ENCODE measurements at regions not wholly inside any gene's neighbourhood (a gene's known extent, or its start where the extent isn't known, plus 50 kb on each side); places are given as distances from the start of the nearest gene placed in this dataset.

GRCh38 chr3:195007766-195008165 lies 263.2 kb downstream of the XXYLT1 start:
- DNase-seq: no peak
- H4K91ac ChIP-seq (ENCODE audit: insufficient read depth, low read depth, low read length): no peak overlapping the region
- no peak overlapping the region for H2BK20ac ChIP-seq (ENCODE audit: low read depth, low read length)
- no peak overlapping the region for H3K14ac ChIP-seq (replicated peaks; ENCODE audit: low read depth, low read length)
- no peak overlapping the region for H2AFZ ChIP-seq (replicated peaks; ENCODE audit: low read length, poor library complexity)
- H3K4me1 ChIP-seq (ENCODE audit: control insufficient read depth, insufficient read depth, low read length): peaks cover 2% of the 10 kb centered on the region; the same call in 1 of the 2 replicates
- no peak overlapping the region for H3K27ac ChIP-seq (ENCODE audit: insufficient read depth, low read length)
- TF ChIP-seq CEBPB (IDR thresholded peaks at IDR 0.05; ENCODE audit: low read depth, low read length) (peak; percentile 61), MXI1 (IDR thresholded peaks at IDR 0.05; ENCODE audit: borderline replicate concordance, low read depth, low read length) (no peak)
- intact Hi-C loops (cut with micrococcal nuclease): no loop called here
- H3K4me2 ChIP-seq (ENCODE audit: low read depth, low read length): no peak overlapping the region
- dilution Hi-C loops (cut with HindIII; ENCODE audit: low sequenced_read_pairs, unreplicated experiment): no loop called here
- no peak for ATAC-seq (ENCODE audit: low read depth)
- in situ Hi-C loops (cut with MboI; ENCODE audit: low sequenced_read_pairs): no loop called here
- no CpG with 5 or more reads among the region's 4 CpGs for WGBS, 2 experiments (ENCODE audit: extremely low coverage in 2 of 2, insufficient read length in 1 of 2)
- H3K9me1 ChIP-seq (ENCODE audit: insufficient read depth, low read length): no peaks in the 10 kb centered on the region
- no peaks in the 10 kb centered on the region for H3K79me1 ChIP-seq (ENCODE audit: low read depth in 1 of 2, low read length in 2 of 2)
- H4K5ac ChIP-seq (ENCODE audit: low read depth, low read length): no peak overlapping the region
- no peak overlapping the region for H3K4me3 ChIP-seq (ENCODE audit: insufficient read depth, low read depth, low read length)
- no peak overlapping the region for H2BK15ac ChIP-seq (ENCODE audit: low read depth, low read length)
- no peak overlapping the region for H2AK9ac ChIP-seq (replicated peaks; ENCODE audit: low read depth, low read length, poor library complexity)
- no peak overlapping the region for H3K56ac ChIP-seq (ENCODE audit: extremely low read depth, insufficient read depth, low read length)
- no peak overlapping the region for H3K18ac ChIP-seq (ENCODE audit: low read depth, low read length)
- H4K8ac ChIP-seq (ENCODE audit: low read depth in 2 of 2, low read length in 2 of 2): no peak overlapping the region
- no peak overlapping the region for H2BK120ac ChIP-seq (ENCODE audit: low read depth, low read length)
- ChIA-PET CTCF (no interaction called here), POLR2A (ENCODE audit: unreplicated experiment) (no interaction called here)
- H3K9ac ChIP-seq (ENCODE audit: low read depth, low read length): no peak overlapping the region
- H3K4ac ChIP-seq (ENCODE audit: low read depth, low read length): no peak overlapping the region
- no TSS peak for BruUV-seq (replicated peaks)
- H2BK5ac ChIP-seq (ENCODE audit: low read depth, low read length, poor library complexity, severe bottlenecking): no peak overlapping the region
- no peaks in the 10 kb centered on the region for H4K20me1 ChIP-seq (ENCODE audit: insufficient read depth, low read length)
- no peaks in the 10 kb centered on the region for H3K9me3 ChIP-seq (ENCODE audit: control insufficient read depth, insufficient read depth, low read length)
- H3K23ac ChIP-seq (ENCODE audit: low read depth, low read length): no peak overlapping the region
- no peaks in the 10 kb centered on the region for H3K36me3 ChIP-seq (ENCODE audit: control insufficient read depth, insufficient read depth, low read length)
- H2AK5ac ChIP-seq (ENCODE audit: low read depth, low read length): no peak overlapping the region
- H3K27me3 ChIP-seq (ENCODE audit: control insufficient read depth, insufficient read depth, low read length): peaks cover 79% of the 10 kb centered on the region

All from IMR-90 (cell line).